Neural cell (in vitro differentiated cells): ENCODE measurements at regions not wholly inside any gene's neighbourhood (a gene's known extent, or its start where the extent isn't known, plus 50 kb on each side); places are given as distances from the start of the nearest gene placed in this dataset.

Experiments
- H2AFZ ChIP-seq: fragments of 200-600, 300-800 bp; sonication (generic), shearing (Covaris generic); 2 replicates; pipeline ENCODE4 v1.6.0; 2014; ENCODE audit warnings: low read depth, mild to moderate bottlenecking, antibody characterized with exemption, low read length, moderate library complexity
- H3F3A ChIP-seq: fragments of 200-600 bp; shearing (Covaris generic); 2 replicates; pipeline ENCODE4 v1.6.1; 2016; ENCODE audit warnings: mild to moderate bottlenecking, moderate library complexity, mixed read lengths, antibody characterized with exemption, low read length; ENCODE audit not compliant: insufficient read depth, poor library complexity, severe bottlenecking
- H3K27ac ChIP-seq: fragments of 200-600, 300-800 bp; sonication (generic), shearing (Covaris generic); 2 replicates; pipeline ENCODE4 v1.5.1; 2014; ENCODE audit warnings: mild to moderate bottlenecking, low read length, moderate library complexity
- H3K27me3 ChIP-seq: fragments of 300-800, 200-600 bp; sonication (generic), shearing (Covaris generic); 2 replicates; pipeline ENCODE4 v1.6.0; 2014; ENCODE audit warnings: mild to moderate bottlenecking, low read depth, low read length, moderate library complexity; ENCODE audit not compliant: insufficient read depth
- H3K36me3 ChIP-seq: fragments of 300-800, 200-600 bp; sonication (generic), shearing (Covaris generic); 2 replicates; pipeline ENCODE4 v1.5.1; 2014; ENCODE audit warnings: mild to moderate bottlenecking, antibody characterized with exemption, low read length, moderate library complexity; ENCODE audit not compliant: insufficient read depth
- H3K4me2 ChIP-seq: fragments of 300-800, 200-600 bp; sonication (generic), shearing (Covaris generic); 2 replicates; pipeline ENCODE4 v1.6.0; 2014; ENCODE audit warnings: mild to moderate bottlenecking, low read length
- H3K4me3 ChIP-seq: fragments of 300-800, 200-600 bp; sonication (generic), shearing (Covaris generic); 2 replicates; pipeline ENCODE4 v1.5.1; 2014; ENCODE audit warnings: mild to moderate bottlenecking, low read length, moderate library complexity
- H3K79me2 ChIP-seq: fragments of 200-600 bp; shearing (Covaris generic); replicated peaks from 2 replicates; pipeline ENCODE4 v1.6.0; 2014; ENCODE audit warnings: mild to moderate bottlenecking, low read length, moderate library complexity; ENCODE audit not compliant: insufficient read depth
- H3K9ac ChIP-seq: fragments of 300-800, 200-600 bp; sonication (generic), shearing (Covaris generic); 2 replicates; pipeline ENCODE4 v1.6.1; 2016; ENCODE audit warnings: mild to moderate bottlenecking, low read length, mixed read lengths
- H3K9me2 ChIP-seq: fragments of 200-600 bp; shearing (Covaris generic); 2 replicates; pipeline ENCODE4 v1.6.1; 2016; ENCODE audit warnings: mild to moderate bottlenecking, low read length, mixed read lengths; ENCODE audit not compliant: insufficient read depth
- H3K9me3 ChIP-seq: fragments of 200-600, 300-800 bp; sonication (generic), shearing (Covaris generic); 2 replicates; pipeline ENCODE4 v1.6.1; 2016; ENCODE audit warnings: mild to moderate bottlenecking, mixed run types, low read length, moderate library complexity, mixed read lengths
- H4K20me1 ChIP-seq: fragments of 200-600 bp; shearing (Covaris generic); 2 replicates; pipeline ENCODE4 v1.6.1; 2016; ENCODE audit warnings: mild to moderate bottlenecking, mixed run types; ENCODE audit not compliant: insufficient read depth
- EP300 ChIP-seq: fragments of 450-650 bp; conservative IDR thresholded peaks from 2 replicates; pipeline ENCODE4 v1.6.1; 2014; ENCODE audit warnings: antibody characterized with exemption, mild to moderate bottlenecking, moderate library complexity; ENCODE audit not compliant: poor library complexity, severe bottlenecking
- EZH2 ChIP-seq: fragments of 200-600, 300-800 bp; shearing (Covaris generic), sonication (generic); IDR thresholded peaks from 2 replicates; pipeline ENCODE4 v1.6.1; 2014; ENCODE audit warnings: antibody characterized with exemption, low read length, borderline replicate concordance, mild to moderate bottlenecking; ENCODE audit not compliant: insufficient read depth, poor library complexity, severe bottlenecking
- MXI1 ChIP-seq: fragments of 450-650 bp; conservative IDR thresholded peaks from 2 replicates; pipeline ENCODE4 v1.6.1; 2014; ENCODE audit warnings: antibody characterized with exemption, mild to moderate bottlenecking; ENCODE audit not compliant: poor library complexity, severe bottlenecking
- POLR2AphosphoS5 ChIP-seq: IDR thresholded peaks from 2 replicates; pipeline ENCODE4 v1.6.1; 2012
- RAD21 ChIP-seq: fragments of 450-650 bp; conservative IDR thresholded peaks from 2 replicates; pipeline ENCODE4 v1.6.1; 2014; ENCODE audit warnings: antibody characterized with exemption, mild to moderate bottlenecking, moderate library complexity
- SMC3 ChIP-seq: fragments of 450-650 bp; conservative IDR thresholded peaks from 2 replicates; pipeline ENCODE4 v1.6.1; 2014; ENCODE audit warnings: antibody characterized with exemption, mild to moderate bottlenecking, moderate library complexity; ENCODE audit not compliant: poor library complexity
- TAF1 ChIP-seq: IDR thresholded peaks from 2 replicates; pipeline ENCODE4 v1.6.1; 2012; ENCODE audit warnings: low read depth
- TF ChIP-seq, protein P1 (sequence below): fragments of 450-650 bp; IDR thresholded peaks from 2 replicates; pipeline ENCODE4 v1.5.1; 2014; ENCODE audit warnings: antibody characterized with exemption, mild to moderate bottlenecking, moderate library complexity; ENCODE audit not compliant: poor library complexity, severe bottlenecking
- TF ChIP-seq, protein P2 (sequence below): IDR thresholded peaks from 2 replicates; pipeline ENCODE4 v1.6.1; 2012; ENCODE audit warnings: borderline replicate concordance

DNA sequence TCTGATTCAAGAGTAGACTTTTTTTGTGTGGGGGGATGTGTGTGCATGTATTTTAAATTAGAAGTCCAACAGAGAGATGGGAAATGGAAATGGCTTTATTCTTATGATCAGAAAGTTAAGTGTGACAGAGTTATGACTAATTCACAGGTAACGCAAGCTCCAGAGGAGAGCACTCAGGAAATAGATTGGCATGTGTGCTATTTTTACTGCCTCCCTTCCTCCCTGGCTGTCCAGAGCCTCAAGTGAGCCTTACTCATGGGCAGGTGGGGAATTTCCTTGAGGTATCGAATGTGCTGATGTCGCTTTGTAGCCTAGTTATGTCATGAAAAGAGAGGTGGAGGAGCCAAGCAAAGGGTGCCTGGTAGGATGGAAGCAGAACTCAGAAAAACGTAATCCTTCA is 70.3 kb upstream of the BDNF start:
- Histone ChIP-seq H3K9me3 (no peaks in the 10 kb centered on the region), H2AFZ (no peak overlapping the region), H3K27me3 (no peaks in the 10 kb centered on the region), H3K27ac (no peak overlapping the region), H4K20me1 (no peaks in the 10 kb centered on the region), H3F3A (no peaks in the 10 kb centered on the region), H3K4me2 (no peak overlapping the region), H3K9me2 (no peaks in the 10 kb centered on the region), H3K4me3 (no peak overlapping the region), H3K9ac (no peak overlapping the region), H3K36me3 (no peaks in the 10 kb centered on the region), H3K79me2 (no peaks in the 10 kb centered on the region)
- no peak for TF ChIP-seq EP300
- TF ChIP-seq, protein P1, sequence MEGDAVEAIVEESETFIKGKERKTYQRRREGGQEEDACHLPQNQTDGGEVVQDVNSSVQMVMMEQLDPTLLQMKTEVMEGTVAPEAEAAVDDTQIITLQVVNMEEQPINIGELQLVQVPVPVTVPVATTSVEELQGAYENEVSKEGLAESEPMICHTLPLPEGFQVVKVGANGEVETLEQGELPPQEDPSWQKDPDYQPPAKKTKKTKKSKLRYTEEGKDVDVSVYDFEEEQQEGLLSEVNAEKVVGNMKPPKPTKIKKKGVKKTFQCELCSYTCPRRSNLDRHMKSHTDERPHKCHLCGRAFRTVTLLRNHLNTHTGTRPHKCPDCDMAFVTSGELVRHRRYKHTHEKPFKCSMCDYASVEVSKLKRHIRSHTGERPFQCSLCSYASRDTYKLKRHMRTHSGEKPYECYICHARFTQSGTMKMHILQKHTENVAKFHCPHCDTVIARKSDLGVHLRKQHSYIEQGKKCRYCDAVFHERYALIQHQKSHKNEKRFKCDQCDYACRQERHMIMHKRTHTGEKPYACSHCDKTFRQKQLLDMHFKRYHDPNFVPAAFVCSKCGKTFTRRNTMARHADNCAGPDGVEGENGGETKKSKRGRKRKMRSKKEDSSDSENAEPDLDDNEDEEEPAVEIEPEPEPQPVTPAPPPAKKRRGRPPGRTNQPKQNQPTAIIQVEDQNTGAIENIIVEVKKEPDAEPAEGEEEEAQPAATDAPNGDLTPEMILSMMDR = no peak

DNA sequence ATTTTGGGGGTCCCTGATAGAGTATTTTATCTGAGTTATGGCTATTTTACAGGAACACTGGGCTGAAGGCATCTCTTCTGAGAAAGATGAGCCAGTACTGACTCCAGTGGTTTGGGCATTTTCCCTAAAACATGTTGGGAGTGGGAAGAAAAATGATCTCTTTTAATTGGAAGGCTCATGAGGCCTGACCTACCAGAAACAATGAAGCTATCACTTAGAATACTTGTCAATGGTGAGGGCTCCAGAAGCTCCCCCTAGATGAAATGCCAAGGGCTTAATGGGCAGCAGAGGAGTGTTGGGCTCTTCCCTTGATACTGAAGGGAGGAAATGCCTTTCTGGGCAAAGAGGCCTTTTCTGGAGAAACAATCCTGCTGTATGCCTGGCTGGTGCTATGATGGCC is 63.5 kb upstream of the BDNF start:
- no peak overlapping the region for H3K4me3 ChIP-seq
- H3K36me3 ChIP-seq = no peaks in the 10 kb centered on the region
- no peak for TF ChIP-seq RAD21
- TF ChIP-seq MXI1 = no peak
- TF ChIP-seq POLR2AphosphoS5 = no peak
- TF ChIP-seq, protein P1 = no peak
- TF ChIP-seq, protein P2, sequence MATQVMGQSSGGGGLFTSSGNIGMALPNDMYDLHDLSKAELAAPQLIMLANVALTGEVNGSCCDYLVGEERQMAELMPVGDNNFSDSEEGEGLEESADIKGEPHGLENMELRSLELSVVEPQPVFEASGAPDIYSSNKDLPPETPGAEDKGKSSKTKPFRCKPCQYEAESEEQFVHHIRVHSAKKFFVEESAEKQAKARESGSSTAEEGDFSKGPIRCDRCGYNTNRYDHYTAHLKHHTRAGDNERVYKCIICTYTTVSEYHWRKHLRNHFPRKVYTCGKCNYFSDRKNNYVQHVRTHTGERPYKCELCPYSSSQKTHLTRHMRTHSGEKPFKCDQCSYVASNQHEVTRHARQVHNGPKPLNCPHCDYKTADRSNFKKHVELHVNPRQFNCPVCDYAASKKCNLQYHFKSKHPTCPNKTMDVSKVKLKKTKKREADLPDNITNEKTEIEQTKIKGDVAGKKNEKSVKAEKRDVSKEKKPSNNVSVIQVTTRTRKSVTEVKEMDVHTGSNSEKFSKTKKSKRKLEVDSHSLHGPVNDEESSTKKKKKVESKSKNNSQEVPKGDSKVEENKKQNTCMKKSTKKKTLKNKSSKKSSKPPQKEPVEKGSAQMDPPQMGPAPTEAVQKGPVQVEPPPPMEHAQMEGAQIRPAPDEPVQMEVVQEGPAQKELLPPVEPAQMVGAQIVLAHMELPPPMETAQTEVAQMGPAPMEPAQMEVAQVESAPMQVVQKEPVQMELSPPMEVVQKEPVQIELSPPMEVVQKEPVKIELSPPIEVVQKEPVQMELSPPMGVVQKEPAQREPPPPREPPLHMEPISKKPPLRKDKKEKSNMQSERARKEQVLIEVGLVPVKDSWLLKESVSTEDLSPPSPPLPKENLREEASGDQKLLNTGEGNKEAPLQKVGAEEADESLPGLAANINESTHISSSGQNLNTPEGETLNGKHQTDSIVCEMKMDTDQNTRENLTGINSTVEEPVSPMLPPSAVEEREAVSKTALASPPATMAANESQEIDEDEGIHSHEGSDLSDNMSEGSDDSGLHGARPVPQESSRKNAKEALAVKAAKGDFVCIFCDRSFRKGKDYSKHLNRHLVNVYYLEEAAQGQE = no peak
- TF ChIP-seq TAF1 = no peak
- no peak for TF ChIP-seq EP300
- no peak for TF ChIP-seq EZH2
- TF ChIP-seq SMC3 = no peak
- no peaks in the 10 kb centered on the region for H3K79me2 ChIP-seq
- H4K20me1 ChIP-seq = no peaks in the 10 kb centered on the region
- no peaks in the 10 kb centered on the region for H3K9me3 ChIP-seq
- H3F3A ChIP-seq = no peaks in the 10 kb centered on the region
- no peak overlapping the region for H2AFZ ChIP-seq
- H3K9me2 ChIP-seq = no peaks in the 10 kb centered on the region
- no peak overlapping the region for H3K4me2 ChIP-seq
- no peaks in the 10 kb centered on the region for H3K27me3 ChIP-seq
- no peak overlapping the region for H3K27ac ChIP-seq
- H3K9ac ChIP-seq = no peak overlapping the region
